GM19023 (cell line): ENCODE measurements at regions not wholly inside any gene's neighbourhood (a gene's known extent, or its start where the extent isn't known, plus 50 kb on each side); places are given as distances from the start of the nearest gene placed in this dataset.

Experiments
- ATAC-seq: cut with Tn5 transposase; IDR thresholded peaks from one replicate; pipeline ENCODE4 v1.9.1; 2021; ENCODE audit warnings: mild to moderate bottlenecking, moderate library complexity; ENCODE audit not compliant: unreplicated experiment

DNA sequence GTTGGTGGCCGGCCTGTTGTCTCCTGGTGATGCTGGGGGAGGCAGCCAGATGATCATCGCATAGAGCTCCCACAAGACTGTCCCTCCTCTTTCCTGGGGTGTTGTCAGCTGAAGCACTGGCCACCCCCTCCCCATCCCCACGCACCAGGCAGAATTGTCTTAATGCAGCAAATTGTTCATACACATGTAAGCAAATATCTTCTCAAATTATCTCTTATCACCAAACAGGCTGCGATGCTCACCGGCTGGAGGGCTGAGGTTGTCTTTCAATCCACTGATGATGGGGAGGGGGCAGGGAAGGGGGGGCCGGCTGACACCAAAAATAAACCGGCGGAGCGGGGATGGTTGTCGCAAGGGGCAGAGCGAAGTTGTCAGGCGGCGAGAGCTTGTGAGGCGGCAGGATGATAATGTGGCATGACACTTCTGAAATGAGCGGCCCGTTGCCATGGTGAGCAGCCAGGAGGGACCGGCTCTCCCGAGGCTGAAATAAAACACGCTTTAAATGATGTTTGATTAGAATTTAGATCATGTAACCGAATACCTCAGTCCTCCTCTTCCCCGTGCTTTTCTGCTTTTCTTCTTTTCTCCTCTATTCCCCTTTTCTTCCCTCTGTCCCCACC lies 59.8 kb downstream of the MRM1 start:
- no peak for ATAC-seq

- ATAC-seq, result no peak
These were observed 60.3 kb downstream of the MRM1 start for GRCh38 chr17:36661688-36662087.

- no peak for ATAC-seq
These were observed 64.0 kb downstream of the MRM1 start for GRCh38 chr17:36665417-36665816.

GRCh38 chr17:36667922-36668321 lies 66.5 kb downstream of the MRM1 start:
- no peak for ATAC-seq

DNA sequence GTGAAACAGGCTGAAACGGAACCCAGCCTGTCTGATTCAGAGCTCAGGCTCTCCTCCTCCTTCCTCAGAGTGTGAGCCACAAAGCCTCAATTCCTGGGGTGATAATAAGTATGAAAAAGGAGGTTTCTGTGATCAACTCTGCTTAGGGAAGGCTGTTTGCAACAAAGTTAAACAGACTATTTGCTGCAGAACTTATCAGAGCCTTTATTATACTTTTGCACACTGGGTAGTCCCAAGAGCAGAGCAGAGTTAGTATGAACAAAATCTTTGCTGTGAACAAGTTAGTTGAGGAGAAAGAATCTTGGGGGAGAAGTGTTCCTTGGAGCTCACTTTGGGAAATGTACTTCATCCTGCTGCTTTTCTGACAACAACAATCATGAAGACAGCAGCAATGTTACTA lies 67.4 kb downstream of the MRM1 start:
- no peak for ATAC-seq

GRCh38 chr17:36671144-36671543 lies 69.8 kb downstream of the MRM1 start:
- no peak for ATAC-seq

DNA sequence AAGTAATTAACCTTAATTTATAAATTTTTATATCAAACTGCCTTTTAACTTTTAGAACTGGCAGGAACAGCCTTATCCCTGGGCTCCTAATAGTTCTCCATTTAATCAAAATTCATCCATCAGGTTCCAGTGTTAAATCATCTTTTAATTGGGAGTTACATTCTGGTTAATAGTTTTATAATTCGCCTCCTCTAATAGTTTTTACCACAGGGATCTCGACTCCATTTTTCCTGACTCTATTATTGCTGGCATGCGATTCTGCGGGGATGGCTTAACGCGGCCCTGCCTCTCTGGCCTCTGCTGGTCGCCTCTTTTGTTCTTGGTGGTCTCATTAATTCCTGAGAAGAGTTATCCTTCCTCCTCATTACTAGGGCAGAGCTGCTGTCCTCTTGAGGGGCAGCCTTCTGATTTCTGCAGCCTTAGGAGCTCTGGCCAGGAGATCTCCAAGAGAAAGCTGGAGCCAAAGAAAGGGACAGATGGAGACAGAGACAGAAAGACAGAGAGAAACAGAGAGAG lies 71.1 kb downstream of the MRM1 start:
- no peak for ATAC-seq

DNA sequence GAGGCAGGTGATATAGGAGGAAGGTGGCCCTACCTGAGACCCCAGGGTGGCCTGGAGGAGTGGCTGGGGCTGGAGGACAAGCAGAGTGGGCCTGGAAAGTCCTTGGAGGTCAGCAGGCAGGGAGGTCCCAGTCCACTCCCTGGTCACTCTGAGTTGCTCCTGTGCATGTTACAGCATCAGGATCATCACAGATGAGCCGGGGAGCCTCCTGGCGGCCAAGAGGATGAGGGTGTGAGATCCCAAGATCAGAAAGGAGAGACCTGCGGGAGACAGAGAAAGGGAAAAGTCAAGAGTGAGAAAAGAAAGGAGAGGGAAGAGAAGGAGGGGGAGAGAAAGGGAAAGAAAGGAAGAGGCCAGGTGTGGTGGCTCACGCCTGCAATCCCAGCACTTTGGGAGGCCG lies 71.7 kb downstream of the MRM1 start:
- no peak for ATAC-seq

GRCh38 chr17:36673637-36674277 lies 72.4 kb downstream of the MRM1 start:
- no peak for ATAC-seq

GRCh38 chr17:36674278-36674650 lies 72.9 kb downstream of the MRM1 start:
- ATAC-seq, result no peak

GRCh38 chr17:36675250-36675649 lies 73.9 kb downstream of the MRM1 start:
- ATAC-seq, result no peak

- ATAC-seq, result no peak
These were observed 74.4 kb downstream of the MRM1 start for GRCh38 chr17:36675786-36676185.

DNA sequence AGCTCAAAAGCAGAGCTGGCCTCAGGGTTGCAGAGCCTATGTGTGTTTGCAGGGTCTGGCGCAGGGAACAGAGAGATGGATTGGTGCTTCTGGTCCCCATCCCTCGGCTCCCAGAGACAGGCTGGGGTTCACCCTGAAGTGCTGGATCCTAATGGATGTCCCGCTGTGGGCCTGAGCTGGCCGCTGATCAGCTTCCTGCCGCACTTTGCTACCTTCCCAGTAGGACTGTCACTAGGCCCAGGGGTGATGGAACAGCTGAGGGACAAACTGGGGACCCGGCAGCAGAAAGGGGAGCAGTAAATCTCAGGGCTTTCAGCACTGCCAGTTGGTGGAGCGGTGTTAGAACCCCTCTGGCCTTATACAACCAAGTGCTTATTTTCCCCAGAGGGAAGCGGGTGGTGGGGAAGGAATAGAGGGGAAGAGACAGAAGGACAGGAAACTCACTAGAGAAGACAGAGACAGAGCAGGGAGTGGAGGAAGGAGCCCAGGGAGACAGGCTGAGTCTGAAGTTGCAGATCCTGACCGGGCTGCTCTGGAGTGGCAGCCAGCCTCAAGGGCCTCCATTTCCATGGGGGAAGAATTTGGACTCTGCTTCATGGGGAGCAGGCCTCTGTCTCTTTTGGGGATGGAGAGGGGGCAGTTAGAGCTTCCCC lies 78.6 kb downstream of the MRM1 start:
- no peak for ATAC-seq

DNA sequence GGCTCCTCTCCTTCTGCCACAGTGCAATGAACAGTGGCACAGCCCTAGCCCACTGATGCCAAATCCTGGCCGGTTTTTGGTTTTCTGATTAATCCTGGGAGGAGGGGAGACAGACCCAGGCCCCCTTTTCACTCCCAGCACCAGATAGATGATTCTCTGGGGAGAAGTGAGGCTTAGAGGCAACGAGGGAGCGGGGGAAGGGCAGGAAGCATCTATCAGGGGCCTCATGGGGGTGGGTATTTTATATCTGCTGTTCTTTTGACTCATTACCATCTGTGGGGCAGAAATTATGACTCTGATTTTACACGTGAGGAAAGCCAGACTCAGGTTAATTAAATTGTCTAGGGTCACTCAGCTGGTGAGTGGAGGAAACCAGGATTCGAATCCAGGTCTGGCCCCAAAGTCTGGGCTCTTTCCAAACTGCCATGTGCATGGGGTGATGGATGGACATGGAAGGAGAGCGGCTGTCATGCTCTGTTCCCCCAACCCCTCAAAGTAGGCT lies 79.4 kb downstream of the MRM1 start:
- ATAC-seq, result no peak

GRCh38 chr17:36682773-36683172 lies 81.4 kb downstream of the MRM1 start:
- no peak for ATAC-seq

GRCh38 chr17:36683387-36683786 lies 82.0 kb downstream of the MRM1 start:
- no peak for ATAC-seq

DNA sequence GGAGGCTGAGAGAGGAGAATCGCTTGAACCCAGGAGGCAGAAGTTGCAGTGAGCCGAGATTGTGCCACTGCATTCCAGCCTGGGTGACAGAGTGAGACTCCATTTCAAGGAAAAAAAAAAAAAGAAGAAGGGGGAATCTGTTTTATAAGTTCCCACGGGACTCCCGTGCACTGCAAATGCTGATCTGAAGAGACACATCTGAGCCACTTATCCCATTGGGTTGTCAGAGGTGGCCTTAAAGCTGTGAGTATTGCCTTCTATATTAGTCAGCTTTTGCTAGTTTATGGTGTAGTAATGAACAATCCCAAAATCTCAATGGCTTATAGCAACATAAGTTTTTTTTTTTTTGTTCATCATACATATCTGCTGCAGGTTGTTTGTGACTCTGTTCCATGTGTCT lies 82.8 kb downstream of the MRM1 start:
- no peak for ATAC-seq

GRCh38 chr17:36686123-36686669 lies 84.8 kb downstream of the MRM1 start:
- no peak for ATAC-seq

GRCh38 chr17:36687736-36688135 lies 86.4 kb downstream of the MRM1 start:
- ATAC-seq, result no peak

GRCh38 chr17:36689089-36689667 lies 87.8 kb downstream of the MRM1 start:
- ATAC-seq, result no peak

DNA sequence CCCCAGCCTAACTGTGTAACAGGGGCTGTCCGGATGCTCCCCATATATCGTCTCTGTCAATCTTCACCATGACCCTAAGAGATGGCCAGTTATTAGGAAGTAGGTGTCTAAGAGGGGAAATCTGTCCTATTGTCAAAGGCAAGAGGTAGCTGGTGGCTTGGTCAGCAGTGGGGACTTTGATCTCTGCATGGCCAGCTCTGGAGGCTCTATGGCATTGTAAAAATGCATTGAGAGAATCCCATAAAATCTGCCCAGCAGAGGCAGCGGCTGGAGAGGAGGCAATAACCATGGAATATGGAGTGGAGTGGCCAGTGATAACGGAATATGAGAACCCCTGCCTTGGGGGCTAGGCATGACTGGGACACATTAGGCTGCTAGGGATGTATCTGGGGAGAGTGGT lies 88.8 kb downstream of the MRM1 start:
- ATAC-seq, result no peak
